ENCODE measurements at regions not wholly inside any gene's neighbourhood (a gene's known extent, or its start where the extent isn't known, plus 50 kb on each side); places are given as distances from the start of the nearest gene placed in this dataset.

- TF ChIP-seq GATA3 (IDR thresholded peaks at IDR 0.05; ENCODE audit: low read depth, low read length), result no peak
- 0 out of 2 replicates have a peak, but pooled peaks have one; percentile 23 for TF ChIP-seq GATA2 (IDR thresholded peaks at IDR 0.05; ENCODE audit: low read depth, low read length)
Observed at GRCh38 chr2:239728751-239729150, 296.4 kb downstream of the NDUFA10 start.

Measured in SH-SY5Y (cell line).